Karpas-422 (cell line): ENCODE measurements at regions not wholly inside any gene's neighbourhood (a gene's known extent, or its start where the extent isn't known, plus 50 kb on each side); places are given as distances from the start of the nearest gene placed in this dataset.
A peak's percentile ranks its signal among the peaks of the same experiment; 100 is the strongest.

ENCODE experiments used
- DNase-seq: peaks from one replicate; pipeline ENCODE4 v3.0.0-alpha.2; 2015
- H2AFZ ChIP-seq: fragments of 200-600 bp; sonication (generic); 2 replicates; pipeline ENCODE4 v1.6.1; 2014; ENCODE audit warnings: antibody characterized with exemption, low read length, mixed read lengths
- H3K27ac ChIP-seq: fragments of 200-600 bp; sonication (generic); 2 replicates; pipeline ENCODE4 v1.5.1; 2014; ENCODE audit warnings: mild to moderate bottlenecking, low read length, moderate library complexity
- H3K27me3 ChIP-seq: fragments of 200-600 bp; sonication (generic); 2 replicates; pipeline ENCODE4 v1.6.1; 2014; ENCODE audit warnings: low read length, mixed read lengths
- H3K36me3 ChIP-seq: fragments of 200-600 bp; sonication (generic); 2 replicates; pipeline ENCODE4 v1.6.1; 2014; ENCODE audit warnings: low read length, mixed read lengths; ENCODE audit not compliant: insufficient read depth
- H3K4me1 ChIP-seq: fragments of 200-600 bp; sonication (generic); 2 replicates; pipeline ENCODE4 v1.6.1; 2014; ENCODE audit warnings: mild to moderate bottlenecking, low read length, mixed read lengths
- H3K4me2 ChIP-seq: fragments of 200-600 bp; sonication (generic); 2 replicates; pipeline ENCODE4 v1.6.1; 2014; ENCODE audit warnings: low read length, low read depth, mild to moderate bottlenecking; ENCODE audit not compliant: poor library complexity, severe bottlenecking
- H3K4me3 ChIP-seq: fragments of 200-600 bp; sonication (generic); 2 replicates; pipeline ENCODE4 v1.5.1; 2014; ENCODE audit warnings: mild to moderate bottlenecking, antibody characterized with exemption, low read length, mixed read lengths
- H3K79me2 ChIP-seq: fragments of 200-600 bp; sonication (generic); 2 replicates; pipeline ENCODE4 v1.6.1; 2014; ENCODE audit warnings: mild to moderate bottlenecking, low read length, mixed read lengths
- H3K9ac ChIP-seq: fragments of 200-600 bp; sonication (generic); 2 replicates; pipeline ENCODE4 v1.6.0; 2014; ENCODE audit warnings: low read length
- H3K9me2 ChIP-seq: fragments of 200-600 bp; sonication (generic), shearing (Covaris generic); replicated peaks from 2 replicates; pipeline ENCODE4 v1.6.0; 2014; ENCODE audit warnings: mild to moderate bottlenecking, low read length, moderate library complexity; ENCODE audit not compliant: insufficient read depth
- H3K9me3 ChIP-seq: fragments of 300-700, 200-600 bp; sonication (generic); 2 replicates; pipeline ENCODE4 v1.6.1; 2014; ENCODE audit warnings: low read length, mixed read lengths
- H4K20me1 ChIP-seq: fragments of 200-600 bp; sonication (generic); 2 replicates; pipeline ENCODE4 v1.6.1; 2014; ENCODE audit warnings: mild to moderate bottlenecking, antibody characterized with exemption, low read length, low read depth; ENCODE audit not compliant: insufficient read depth

DNA sequence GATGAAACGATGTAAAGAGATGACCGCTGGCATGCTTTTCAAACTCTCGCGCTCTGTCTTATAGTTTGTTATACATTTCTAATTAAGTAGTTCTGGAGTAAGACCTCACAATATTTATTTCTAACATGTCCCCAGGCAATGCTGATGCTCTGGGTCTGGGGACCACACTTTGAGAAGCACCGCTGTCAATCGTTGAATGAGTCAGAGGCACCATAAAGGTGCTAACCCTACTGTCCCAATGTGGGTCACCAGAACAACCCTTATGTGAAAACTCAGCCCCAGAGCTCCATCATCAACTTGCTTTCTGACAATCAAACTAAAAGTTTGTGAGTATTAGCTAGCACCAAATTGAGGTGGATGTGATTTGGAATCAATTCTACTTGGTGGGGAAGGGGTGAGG is 284.1 kb upstream of the PRKCQ start:
- H3K4me1 ChIP-seq, result no peaks in the 10 kb centered on the region
- no peaks in the 10 kb centered on the region for H3K9me2 ChIP-seq
- H3K27ac ChIP-seq, result no peak overlapping the region
- no peak for DNase-seq
- H3K27me3 ChIP-seq, result no peaks in the 10 kb centered on the region
- no peaks in the 10 kb centered on the region for H3K36me3 ChIP-seq
- H4K20me1 ChIP-seq, result no peaks in the 10 kb centered on the region
- no peaks in the 10 kb centered on the region for H3K9me3 ChIP-seq
- no peak overlapping the region for H3K9ac ChIP-seq
- H2AFZ ChIP-seq, result no peak overlapping the region
- no peak overlapping the region for H3K4me3 ChIP-seq
- H3K4me2 ChIP-seq, result no peak overlapping the region
- no peaks in the 10 kb centered on the region for H3K79me2 ChIP-seq

DNA sequence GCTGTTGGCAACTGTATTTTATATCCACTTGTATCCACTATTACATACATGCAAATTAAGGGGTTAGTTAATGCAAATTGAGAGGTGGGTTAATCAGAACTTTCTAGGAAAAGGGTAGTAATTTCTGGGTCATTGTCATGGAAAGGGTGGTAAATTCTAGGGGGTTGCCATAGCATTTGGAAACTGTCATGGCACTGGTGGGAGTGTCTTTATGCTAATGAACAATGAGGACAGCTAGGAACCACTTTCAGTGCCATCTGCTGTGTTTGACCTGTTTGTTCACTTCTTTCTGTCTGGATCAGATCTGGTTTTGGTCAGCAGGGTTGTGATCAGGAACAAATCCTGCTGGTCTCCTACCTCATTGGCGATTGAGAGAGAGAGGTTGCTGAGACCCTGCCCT is 283.3 kb upstream of the PRKCQ start:
- H3K9ac ChIP-seq, result no peak overlapping the region
- no peaks in the 10 kb centered on the region for H3K9me3 ChIP-seq
- H3K79me2 ChIP-seq, result no peaks in the 10 kb centered on the region
- no peaks in the 10 kb centered on the region for H3K36me3 ChIP-seq
- H3K4me1 ChIP-seq, result no peaks in the 10 kb centered on the region
- DNase-seq, result no peak
- no peaks in the 10 kb centered on the region for H3K27me3 ChIP-seq
- H3K27ac ChIP-seq, result no peak overlapping the region
- no peaks in the 10 kb centered on the region for H3K9me2 ChIP-seq
- no peaks in the 10 kb centered on the region for H4K20me1 ChIP-seq
- no peak overlapping the region for H3K4me3 ChIP-seq
- H3K4me2 ChIP-seq, result no peak overlapping the region
- H2AFZ ChIP-seq, result no peak overlapping the region

DNA sequence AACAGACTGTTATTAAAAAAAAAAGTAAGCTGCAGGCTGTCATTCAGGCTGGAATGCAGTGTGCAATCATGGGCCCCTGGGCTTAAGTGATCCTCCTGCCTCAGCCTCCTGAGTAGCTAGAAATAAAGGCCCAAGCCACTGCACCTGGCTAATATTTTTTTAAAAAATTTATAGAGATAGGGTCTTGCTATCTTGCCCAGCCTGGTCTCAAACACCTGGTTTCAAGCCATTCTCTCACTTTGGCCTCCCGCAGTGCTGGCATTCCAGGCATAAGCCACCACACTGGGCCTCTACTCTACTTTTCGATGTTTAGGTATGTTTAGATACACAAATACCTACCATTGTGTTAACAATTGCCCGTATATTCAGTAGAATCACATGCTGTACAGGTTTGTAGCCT is 270.4 kb upstream of the PRKCQ start:
- no peak overlapping the region for H3K27ac ChIP-seq
- H3K79me2 ChIP-seq, result no peaks in the 10 kb centered on the region
- H3K4me3 ChIP-seq, result no peak overlapping the region
- H2AFZ ChIP-seq, result no peak overlapping the region
- H3K36me3 ChIP-seq, result no peaks in the 10 kb centered on the region
- H3K9ac ChIP-seq, result no peak overlapping the region
- H3K4me1 ChIP-seq, result no peaks in the 10 kb centered on the region
- no peaks in the 10 kb centered on the region for H3K9me3 ChIP-seq
- no peak for DNase-seq
- no peaks in the 10 kb centered on the region for H3K9me2 ChIP-seq
- H3K27me3 ChIP-seq, result no peaks in the 10 kb centered on the region
- H4K20me1 ChIP-seq, result no peaks in the 10 kb centered on the region
- no peak overlapping the region for H3K4me2 ChIP-seq

DNA sequence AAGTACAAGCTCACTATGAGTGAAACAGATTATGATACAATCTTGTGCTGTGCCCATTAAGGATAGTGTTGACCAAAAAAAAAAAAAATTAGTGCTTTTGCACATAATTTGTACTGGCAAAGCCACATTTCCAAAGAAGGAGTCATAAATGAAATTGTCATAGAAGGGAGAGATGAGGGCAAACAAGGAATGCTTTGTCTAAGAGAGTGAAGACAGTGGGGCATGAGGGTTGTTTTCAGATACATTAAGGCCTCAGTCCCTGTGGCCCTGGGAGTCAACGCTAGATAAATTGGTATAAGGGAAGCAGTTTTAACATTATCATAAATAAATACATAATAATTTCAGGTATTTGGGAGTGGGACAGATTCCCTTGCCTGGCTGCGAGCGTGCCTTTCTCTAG is 267.5 kb upstream of the PRKCQ start:
- peaks cover 4% of the 10 kb centered on the region for H3K4me1 ChIP-seq
- DNase-seq, result no peak
- H3K9me2 ChIP-seq, result no peaks in the 10 kb centered on the region
- no peaks in the 10 kb centered on the region for H3K79me2 ChIP-seq
- no peaks in the 10 kb centered on the region for H3K9me3 ChIP-seq
- H2AFZ ChIP-seq, result no peak overlapping the region
- H3K27me3 ChIP-seq, result no peaks in the 10 kb centered on the region
- no peak overlapping the region for H3K27ac ChIP-seq
- no peaks in the 10 kb centered on the region for H4K20me1 ChIP-seq
- H3K36me3 ChIP-seq, result no peaks in the 10 kb centered on the region
- H3K4me3 ChIP-seq, result no peak overlapping the region
- H3K9ac ChIP-seq, result no peak overlapping the region
- no peak overlapping the region for H3K4me2 ChIP-seq

DNA sequence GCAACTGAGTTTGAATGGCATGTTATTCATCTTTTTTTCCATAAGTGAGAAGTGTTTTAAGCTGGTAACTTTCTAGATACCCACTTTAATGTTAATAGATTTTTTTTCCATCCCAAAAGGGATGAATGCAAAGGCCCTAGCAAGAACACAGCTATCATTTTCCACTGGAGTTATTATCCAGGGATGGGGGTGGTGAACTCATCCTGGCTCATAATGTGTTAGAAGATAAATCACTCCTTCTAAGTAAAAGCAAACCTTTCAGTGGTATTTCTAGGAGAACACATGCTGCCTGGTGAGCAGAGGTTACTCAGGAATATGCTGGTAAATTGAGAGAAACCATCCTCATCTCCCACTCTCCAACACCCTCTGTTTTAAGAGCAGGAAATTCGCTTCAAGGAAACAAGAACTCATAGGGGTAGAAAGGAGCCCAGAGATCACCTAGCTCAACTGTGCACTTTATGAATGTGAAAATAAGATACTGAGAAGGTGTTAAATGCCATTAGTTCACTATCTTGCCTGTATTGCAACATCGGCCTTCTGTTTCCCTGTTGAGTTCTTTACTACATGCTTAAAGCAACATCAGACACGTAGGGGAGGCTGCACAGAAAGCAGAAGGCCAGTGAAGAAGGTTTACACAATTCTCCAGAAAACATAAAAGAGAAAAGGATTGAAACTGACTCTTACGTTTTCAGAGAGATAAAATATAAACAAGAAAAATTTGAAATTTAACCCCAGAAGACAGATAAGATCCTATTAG is 264.0 kb upstream of the PRKCQ start:
- DNase-seq, result no peak
- no peaks in the 10 kb centered on the region for H3K79me2 ChIP-seq
- no peak overlapping the region for H3K27ac ChIP-seq
- peaks cover 4% of the 10 kb centered on the region for H3K4me1 ChIP-seq
- H3K27me3 ChIP-seq, result no peaks in the 10 kb centered on the region
- H3K9ac ChIP-seq, result no peak overlapping the region
- H3K9me2 ChIP-seq, result no peaks in the 10 kb centered on the region
- H3K4me2 ChIP-seq, result peak overlapping the region; percentile 34
- peak overlapping the region; percentile 77; the same call in 1 of the 2 replicates for H2AFZ ChIP-seq
- H3K4me3 ChIP-seq, result no peak overlapping the region
- H4K20me1 ChIP-seq, result no peaks in the 10 kb centered on the region
- H3K9me3 ChIP-seq, result no peaks in the 10 kb centered on the region
- no peaks in the 10 kb centered on the region for H3K36me3 ChIP-seq

DNA sequence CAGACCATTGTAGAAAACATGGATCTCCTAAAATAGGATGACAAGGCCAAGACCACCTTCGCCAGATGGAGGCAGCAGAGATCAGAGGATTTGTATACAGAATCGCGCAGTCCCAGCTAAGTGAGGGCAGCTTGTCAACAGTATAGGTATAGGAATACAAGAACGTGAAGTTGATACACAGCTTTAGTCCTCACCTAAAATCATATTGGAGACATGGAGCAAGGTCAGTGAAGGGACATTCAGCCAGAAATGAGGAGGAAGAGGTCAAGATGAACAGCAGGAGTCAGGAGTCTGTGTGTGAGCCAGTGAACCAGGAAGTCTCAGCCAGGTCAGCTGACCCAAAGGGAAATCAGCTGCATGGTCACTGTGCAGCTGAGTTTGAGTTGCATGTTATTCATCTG is 263.4 kb upstream of the PRKCQ start:
- no peaks in the 10 kb centered on the region for H3K36me3 ChIP-seq
- H4K20me1 ChIP-seq, result no peaks in the 10 kb centered on the region
- peak overlapping the region; percentile 77; the same call in 1 of the 2 replicates for H2AFZ ChIP-seq
- H3K4me2 ChIP-seq, result peak overlapping the region; percentile 34
- no peak overlapping the region for H3K27ac ChIP-seq
- H3K9ac ChIP-seq, result peak overlapping the region; percentile 28; the same call in 1 of the 2 replicates
- peak overlapping the region; percentile 28; the same call in 1 of the 2 replicates for H3K4me3 ChIP-seq
- H3K79me2 ChIP-seq, result no peaks in the 10 kb centered on the region
- H3K4me1 ChIP-seq, result peaks cover 4% of the 10 kb centered on the region
- no peaks in the 10 kb centered on the region for H3K27me3 ChIP-seq
- H3K9me3 ChIP-seq, result no peaks in the 10 kb centered on the region
- H3K9me2 ChIP-seq, result no peaks in the 10 kb centered on the region
- DNase-seq, result peak; percentile 74

DNA sequence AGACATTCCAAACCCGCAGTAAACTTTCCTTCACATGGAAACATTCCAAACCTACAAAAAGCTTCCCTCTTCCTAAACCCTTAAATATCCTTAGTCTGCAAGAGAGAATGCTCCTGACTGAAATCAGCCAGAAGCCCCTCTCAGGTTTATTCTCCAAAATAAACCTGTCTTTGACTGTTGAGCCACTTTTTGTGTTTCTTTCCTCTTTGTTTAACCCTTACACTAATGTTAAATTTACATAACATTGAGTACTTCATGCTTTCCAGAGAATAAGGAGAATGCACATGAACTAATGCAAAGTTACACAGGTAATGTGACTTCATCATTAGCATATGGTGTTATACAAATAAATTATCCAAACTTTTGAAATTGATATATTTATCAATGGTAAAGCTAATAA is 262.6 kb upstream of the PRKCQ start:
- Histone ChIP-seq H3K27me3 (no peaks in the 10 kb centered on the region), H2AFZ (no peak overlapping the region), H3K4me3 (no peak overlapping the region), H3K4me2 (no peak overlapping the region), H3K79me2 (no peaks in the 10 kb centered on the region), H3K9ac (no peak overlapping the region), H3K4me1 (peaks cover 4% of the 10 kb centered on the region), H3K9me2 (no peaks in the 10 kb centered on the region), H4K20me1 (no peaks in the 10 kb centered on the region), H3K9me3 (no peaks in the 10 kb centered on the region), H3K36me3 (no peaks in the 10 kb centered on the region), H3K27ac (no peak overlapping the region)
- DNase-seq, result no peak

DNA sequence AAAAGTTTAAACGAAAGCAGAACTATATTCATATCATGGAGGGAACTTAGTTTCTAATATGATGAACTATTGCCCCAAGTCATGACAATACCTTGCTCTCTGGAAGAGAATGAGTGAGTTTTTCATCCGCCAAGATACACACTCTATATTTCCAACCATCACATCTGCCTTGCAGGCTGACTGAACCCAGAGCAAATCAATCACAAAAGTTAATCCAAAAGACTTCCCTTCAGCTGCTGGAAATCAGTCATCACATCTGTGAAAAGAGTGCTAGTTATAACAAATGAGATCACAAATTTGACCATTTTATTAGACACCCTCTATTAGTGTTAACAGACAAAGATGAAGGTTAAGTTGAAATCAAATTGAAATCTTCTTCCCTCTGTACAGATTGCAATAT is 261.7 kb upstream of the PRKCQ start:
- Histone ChIP-seq H3K4me2 (no peak overlapping the region), H3K9me3 (no peaks in the 10 kb centered on the region), H3K4me3 (no peak overlapping the region), H3K36me3 (no peaks in the 10 kb centered on the region), H3K4me1 (peaks cover 4% of the 10 kb centered on the region), H3K79me2 (no peaks in the 10 kb centered on the region), H4K20me1 (no peaks in the 10 kb centered on the region), H3K9ac (no peak overlapping the region), H3K9me2 (no peaks in the 10 kb centered on the region), H3K27ac (no peak overlapping the region), H3K27me3 (no peaks in the 10 kb centered on the region), H2AFZ (no peak overlapping the region)
- no peak for DNase-seq
